H9 (cell line): ENCODE measurements at regions not wholly inside any gene's neighbourhood (a gene's known extent, or its start where the extent isn't known, plus 50 kb on each side); places are given as distances from the start of the nearest gene placed in this dataset.

Source experiments
- DNase-seq: peaks from one replicate; pipeline ENCODE4 v3.0.0-alpha.2; 2017
- H2AFZ ChIP-seq: one replicate; pipeline ENCODE4 v1.6.1; 2013; ENCODE audit warnings: mild to moderate bottlenecking, low read length, control low read depth, moderate library complexity
- H2AK5ac ChIP-seq: 2 replicates; pipeline ENCODE4 v1.6.1; 2013; ENCODE audit warnings: low read length, control low read depth, mixed read lengths; ENCODE audit not compliant: insufficient read length
- H2BK120ac ChIP-seq: one replicate; pipeline ENCODE4 v1.6.1; 2013; ENCODE audit warnings: low read depth, mild to moderate bottlenecking, low read length, control low read depth, inconsistent platforms; ENCODE audit not compliant: poor library complexity, severe bottlenecking
- H2BK12ac ChIP-seq: 2 replicates; pipeline ENCODE4 v1.6.1; 2013; ENCODE audit warnings: low read length, control low read depth, mixed read lengths, low read depth; ENCODE audit not compliant: insufficient read length
- H2BK15ac ChIP-seq: 2 replicates; pipeline ENCODE4 v1.6.1; 2013; ENCODE audit warnings: low read depth, low read length, control low read depth
- H2BK20ac ChIP-seq: one replicate; pipeline ENCODE4 v1.6.1; 2013; ENCODE audit warnings: low read depth, mild to moderate bottlenecking, low read length, control low read depth, inconsistent platforms; ENCODE audit not compliant: poor library complexity, severe bottlenecking
- H2BK5ac ChIP-seq: 2 replicates; pipeline ENCODE4 v1.6.1; 2013; ENCODE audit warnings: low read length, control low read depth, mixed read lengths; ENCODE audit not compliant: insufficient read length
- H3K14ac ChIP-seq: 2 replicates; pipeline ENCODE4 v1.6.1; 2013; ENCODE audit warnings: low read length, control low read depth; ENCODE audit not compliant: insufficient read depth
- H3K18ac ChIP-seq: 2 replicates; pipeline ENCODE4 v1.6.1; 2013; ENCODE audit warnings: low read depth, mild to moderate bottlenecking, mixed read lengths, low read length, control low read depth; ENCODE audit not compliant: insufficient read length
- H3K23ac ChIP-seq: 2 replicates; pipeline ENCODE4 v1.6.1; 2013; ENCODE audit warnings: low read length, control low read depth, mixed read lengths, low read depth; ENCODE audit not compliant: insufficient read length
- H3K23me2 ChIP-seq: 2 replicates; pipeline ENCODE4 v1.6.1; 2013; ENCODE audit warnings: low read depth, mild to moderate bottlenecking, mixed read lengths, low read length, control low read depth; ENCODE audit not compliant: insufficient read length, poor library complexity, severe bottlenecking
- H3K27ac ChIP-seq: 2 replicates; pipeline ENCODE4 v1.5.1; 2013; ENCODE audit warnings: low read length, control low read depth, mixed read lengths, low read depth; ENCODE audit not compliant: insufficient read length
- H3K27me3 ChIP-seq: 2 replicates; pipeline ENCODE4 v1.6.1; 2013; ENCODE audit warnings: low read length, control low read depth, inconsistent platforms; ENCODE audit not compliant: insufficient read depth
- H3K4ac ChIP-seq: 2 replicates; pipeline ENCODE4 v1.6.1; 2013; ENCODE audit warnings: low read depth, mild to moderate bottlenecking, control low read depth, inconsistent platforms, low read length, moderate library complexity
- H3K4me1 ChIP-seq: 2 replicates; pipeline ENCODE4 v1.6.1; 2013; ENCODE audit warnings: low read length, control low read depth, inconsistent platforms; ENCODE audit not compliant: insufficient read depth
- H3K4me2 ChIP-seq: 2 replicates; pipeline ENCODE4 v1.6.1; 2013; ENCODE audit warnings: low read length, control low read depth, mixed read lengths; ENCODE audit not compliant: insufficient read length, insufficient read depth
- H3K56ac ChIP-seq: 2 replicates; pipeline ENCODE4 v1.6.1; 2013; ENCODE audit warnings: low read depth, mild to moderate bottlenecking, mixed read lengths, low read length, control low read depth; ENCODE audit not compliant: insufficient read length
- H3K79me1 ChIP-seq: 2 replicates; pipeline ENCODE4 v1.6.1; 2013; ENCODE audit warnings: low read depth, mild to moderate bottlenecking, moderate library complexity, low read length, control low read depth, inconsistent platforms; ENCODE audit not compliant: insufficient read depth, poor library complexity, severe bottlenecking
- H3K79me2 ChIP-seq: 2 replicates; pipeline ENCODE4 v1.6.1; 2013; ENCODE audit warnings: low read length, control low read depth, inconsistent platforms; ENCODE audit not compliant: insufficient read depth
- H3K9ac ChIP-seq: 2 replicates; pipeline ENCODE4 v1.6.1; 2013; ENCODE audit warnings: low read length, control low read depth, mixed read lengths; ENCODE audit not compliant: insufficient read length; ENCODE audit errors: extremely low read depth
- H3K9me3 ChIP-seq: one replicate; pipeline ENCODE4 v1.6.1; 2013; ENCODE audit warnings: low read depth, low read length, inconsistent platforms; ENCODE audit not compliant: control insufficient read depth
- H3T11ph ChIP-seq: one replicate; pipeline ENCODE4 v1.6.1; 2013; ENCODE audit warnings: mild to moderate bottlenecking, low read length, control low read depth, inconsistent platforms
- H4K20me1 ChIP-seq: one replicate; pipeline ENCODE4 v1.6.1; 2013; ENCODE audit not compliant: control insufficient read depth, insufficient read length, insufficient read depth
- H4K5ac ChIP-seq: 2 replicates; pipeline ENCODE4 v1.6.1; 2013; ENCODE audit warnings: low read depth, mild to moderate bottlenecking, mixed read lengths, low read length, control low read depth; ENCODE audit not compliant: insufficient read length
- H4K8ac ChIP-seq: replicated peaks from 2 replicates; pipeline ENCODE4 v1.6.1; 2013; ENCODE audit warnings: low read length, control low read depth, mixed read lengths, low read depth; ENCODE audit not compliant: insufficient read length
- H4K91ac ChIP-seq: 2 replicates; pipeline ENCODE4 v1.6.1; 2013; ENCODE audit warnings: low read depth, mild to moderate bottlenecking, moderate library complexity, mixed read lengths, low read length, control low read depth; ENCODE audit not compliant: insufficient read length
- H3K27ac Mint-ChIP-seq, 3 experiments: 2 replicates in 2 of 3; 3 replicates in 1 of 3; pipeline ENCODE4 v1.8.0; 2020 to 2021; ENCODE audit warnings: mixed read lengths in 3 of 3, mild to moderate bottlenecking in 1 of 3, moderate library complexity in 1 of 3
- H3K27me3 Mint-ChIP-seq: 2 replicates; pipeline ENCODE4 v1.8.0; 2021; ENCODE audit warnings: low read depth, mild to moderate bottlenecking, moderate library complexity, mixed read lengths
- H3K36me3 Mint-ChIP-seq, 3 experiments: 2 replicates in 2 of 3; 3 replicates in 1 of 3; pipeline ENCODE4 v1.8.0; 2020 to 2021; ENCODE audit warnings: low read depth in 3 of 3, mixed read lengths in 3 of 3; ENCODE audit not compliant: insufficient read depth in 1 of 3
- H3K4me1 Mint-ChIP-seq, 2 experiments: 2 replicates each; pipeline ENCODE4 v1.8.0; 2020; ENCODE audit warnings: mixed read lengths in 2 of 2
- H3K4me3 Mint-ChIP-seq, 2 experiments: 2 replicates in 1 of 2; 3 replicates in 1 of 2; pipeline ENCODE4 v1.8.0; 2020 to 2021; ENCODE audit warnings: mild to moderate bottlenecking in 2 of 2, mixed read lengths in 2 of 2, moderate library complexity in 1 of 2
- H3K9me3 Mint-ChIP-seq, 2 experiments: 2 replicates in 1 of 2; 3 replicates in 1 of 2; pipeline ENCODE4 v1.8.0; 2020; ENCODE audit warnings: mild to moderate bottlenecking in 2 of 2, mixed read lengths in 2 of 2, moderate library complexity in 1 of 2
- WGBS: extraction: QIAGEN DNeasy Blood & Tissue Kit; methylation state at CpG from one replicate; pipeline ENCODE4 v1.1.7; 2013; ENCODE audit warnings: missing lambda C conversion rate, low lambda C conversion rate, mixed read lengths; ENCODE audit not compliant: insufficient read length; ENCODE audit errors: extremely low coverage; 5-methylcytosine and 5-hydroxymethylcytosine counted together
- TF ChIP-seq, protein P1 (sequence below): fragments of 200-600 bp; sonication (generic); conservative IDR thresholded peaks from 3 replicates; pipeline ENCODE4 v1.8.0; 2021; ENCODE audit warnings: antibody characterized with exemption, mild to moderate bottlenecking

DNA sequence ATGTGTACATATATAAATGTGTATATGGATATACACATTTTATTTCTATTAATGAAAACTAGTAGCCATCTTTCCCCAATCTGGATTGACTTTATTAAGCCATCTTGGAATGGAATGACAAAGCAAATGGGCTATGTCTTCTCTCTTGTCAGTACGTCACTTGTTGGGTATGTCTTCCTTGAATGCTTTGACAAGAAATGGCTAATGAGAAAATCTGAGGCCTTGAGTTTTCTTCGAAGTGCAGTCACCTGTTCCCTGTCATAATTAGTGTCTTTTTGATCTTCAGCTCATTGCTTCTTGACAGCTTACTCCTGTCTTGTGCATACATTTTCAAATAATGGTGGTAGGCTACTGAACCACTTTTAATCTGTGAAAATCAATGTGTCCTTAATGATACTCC lies 243.2 kb upstream of the RGMB start:
- no peak overlapping the region for H3K9ac ChIP-seq
- H4K8ac ChIP-seq, result no peak overlapping the region
- H3K79me1 ChIP-seq, result no peaks in the 10 kb centered on the region
- H3K14ac ChIP-seq, result no peak overlapping the region
- H3K4me2 ChIP-seq, result no peak overlapping the region
- H3K27ac ChIP-seq, result no peak overlapping the region
- no peak overlapping the region for H2AFZ ChIP-seq
- no peak for DNase-seq
- Mint-ChIP-seq H3K36me3 (no peaks in the 10 kb centered on the region), H3K27ac (no peak overlapping the region), H3K27me3 (no peaks in the 10 kb centered on the region), H3K9me3 (no peaks in the 10 kb centered on the region), H3K4me3 (no peak overlapping the region), H3K4me1 (no peaks in the 10 kb centered on the region)
- H2BK5ac ChIP-seq, result no peak overlapping the region
- no peaks in the 10 kb centered on the region for H3K9me3 ChIP-seq
- no peak overlapping the region for H3T11ph ChIP-seq
- no peaks in the 10 kb centered on the region for H4K20me1 ChIP-seq
- no peak overlapping the region for H2BK12ac ChIP-seq
- TF ChIP-seq, protein P1, sequence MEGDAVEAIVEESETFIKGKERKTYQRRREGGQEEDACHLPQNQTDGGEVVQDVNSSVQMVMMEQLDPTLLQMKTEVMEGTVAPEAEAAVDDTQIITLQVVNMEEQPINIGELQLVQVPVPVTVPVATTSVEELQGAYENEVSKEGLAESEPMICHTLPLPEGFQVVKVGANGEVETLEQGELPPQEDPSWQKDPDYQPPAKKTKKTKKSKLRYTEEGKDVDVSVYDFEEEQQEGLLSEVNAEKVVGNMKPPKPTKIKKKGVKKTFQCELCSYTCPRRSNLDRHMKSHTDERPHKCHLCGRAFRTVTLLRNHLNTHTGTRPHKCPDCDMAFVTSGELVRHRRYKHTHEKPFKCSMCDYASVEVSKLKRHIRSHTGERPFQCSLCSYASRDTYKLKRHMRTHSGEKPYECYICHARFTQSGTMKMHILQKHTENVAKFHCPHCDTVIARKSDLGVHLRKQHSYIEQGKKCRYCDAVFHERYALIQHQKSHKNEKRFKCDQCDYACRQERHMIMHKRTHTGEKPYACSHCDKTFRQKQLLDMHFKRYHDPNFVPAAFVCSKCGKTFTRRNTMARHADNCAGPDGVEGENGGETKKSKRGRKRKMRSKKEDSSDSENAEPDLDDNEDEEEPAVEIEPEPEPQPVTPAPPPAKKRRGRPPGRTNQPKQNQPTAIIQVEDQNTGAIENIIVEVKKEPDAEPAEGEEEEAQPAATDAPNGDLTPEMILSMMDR, result no peak
- no CpG with 5 or more reads among the region's 2 CpGs for WGBS
- no peak overlapping the region for H3K4ac ChIP-seq
- no peak overlapping the region for H4K91ac ChIP-seq
- no peak overlapping the region for H2BK15ac ChIP-seq
- H4K5ac ChIP-seq, result no peak overlapping the region
- no peak overlapping the region for H3K18ac ChIP-seq
- no peak overlapping the region for H3K23ac ChIP-seq
- H3K4me1 ChIP-seq, result no peaks in the 10 kb centered on the region
- no peaks in the 10 kb centered on the region for H3K27me3 ChIP-seq
- no peak overlapping the region for H2BK20ac ChIP-seq
- no peaks in the 10 kb centered on the region for H3K23me2 ChIP-seq
- H2BK120ac ChIP-seq, result no peak overlapping the region
- no peaks in the 10 kb centered on the region for H3K79me2 ChIP-seq
- no peak overlapping the region for H2AK5ac ChIP-seq
- H3K56ac ChIP-seq, result no peak overlapping the region
